A673 (cell line): ENCODE measurements at regions not wholly inside any gene's neighbourhood (a gene's known extent, or its start where the extent isn't known, plus 50 kb on each side); places are given as distances from the start of the nearest gene placed in this dataset.

Source experiments
- BruUV-seq: library from RNA; stranded (reverse); fragments of 400-500 nt; replicated peaks from 2 replicates; lab custom pipeline; 2021; lab: Mats Ljungman, UMichigan
- CTCF ChIA-PET: fragments of 300-600 bp; sonication (Branson Sonifier 250); formaldehyde crosslinking; loops from one replicate; lab custom pipeline; 2022; ENCODE audit warnings: antibody characterized with exemption; lab: Charles Lee
- POLR2A ChIA-PET: fragments of 300-600 bp; sonication (Branson Sonifier 250); formaldehyde crosslinking; loops from one replicate; lab custom pipeline; 2022; ENCODE audit warnings: antibody characterized with exemption; ENCODE audit not compliant: low non-redundant PET; lab: Charles Lee
- DNase-seq: peaks from one replicate; pipeline ENCODE4 v3.0.0-alpha.2; 2015; ENCODE audit warnings: low spot score
- H3K27ac ChIP-seq: fragments of 200-600 bp; sonication (generic); 2 replicates; pipeline ENCODE4 v1.5.1; 2016; ENCODE audit warnings: mixed run types, low read depth, mild to moderate bottlenecking, mixed read lengths, antibody characterized with exemption, low read length; ENCODE audit not compliant: poor library complexity, severe bottlenecking
- H3K27me3 ChIP-seq: fragments of 200-600 bp; sonication (generic); replicated peaks from 2 replicates; pipeline ENCODE4 v1.6.1; 2017; ENCODE audit warnings: mixed run types, low read depth, mild to moderate bottlenecking, mixed read lengths, antibody characterized with exemption, low read length; ENCODE audit not compliant: insufficient read depth, poor library complexity
- H3K36me3 ChIP-seq: fragments of 200-600 bp; sonication (generic); 2 replicates; pipeline ENCODE4 v1.6.1; 2016; ENCODE audit warnings: mixed run types, mild to moderate bottlenecking, mixed read lengths, antibody characterized with exemption, low read length; ENCODE audit not compliant: insufficient read depth, poor library complexity, severe bottlenecking
- H3K4me1 ChIP-seq: fragments of 200-600 bp; sonication (generic); 2 replicates; pipeline ENCODE4 v1.6.1; 2017; ENCODE audit warnings: mixed run types, mild to moderate bottlenecking, mixed read lengths, antibody characterized with exemption, low read length; ENCODE audit not compliant: insufficient read depth, poor library complexity, severe bottlenecking
- H3K4me3 ChIP-seq: fragments of 200-600 bp; sonication (generic); 2 replicates; pipeline ENCODE4 v1.5.1; 2016; ENCODE audit warnings: low read depth, mixed run types, mild to moderate bottlenecking, mixed read lengths, low read length; ENCODE audit not compliant: poor library complexity, severe bottlenecking
- H3K9me3 ChIP-seq: fragments of 200-600 bp; sonication (generic); 2 replicates; pipeline ENCODE4 v1.6.1; 2016; ENCODE audit warnings: mixed run types, low read depth, mild to moderate bottlenecking, mixed read lengths, antibody characterized with exemption, low read length; ENCODE audit not compliant: poor library complexity, severe bottlenecking
- CTCF ChIP-seq: fragments of 300-800, 200-600 bp; sonication (generic); conservative IDR thresholded peaks from 2 replicates; pipeline ENCODE4 v1.5.1; 2017; ENCODE audit warnings: low read depth, mild to moderate bottlenecking, antibody characterized with exemption, low read length, moderate library complexity, mixed read lengths
- EZH2 ChIP-seq: fragments of 200-600 bp; sonication (generic); IDR thresholded peaks from 2 replicates; pipeline ENCODE4 v1.6.1; 2017; ENCODE audit warnings: borderline replicate concordance, low read depth, mild to moderate bottlenecking, mixed read lengths, antibody characterized with exemption, low read length; ENCODE audit not compliant: poor library complexity, severe bottlenecking
- intact Hi-C: fragments of 100-400 bp; cut with micrococcal nuclease; formaldehyde crosslinking; loops from one replicate; pipeline ENCODE4 v1.10.0; 2022; ENCODE audit not compliant: unreplicated experiment

GRCh38 chrX:39437670-39438441, 636.6 kb downstream of the MID1IP1 start:
- H3K27me3 ChIP-seq = no peaks in the 10 kb centered on the region
- no peaks in the 10 kb centered on the region for H3K9me3 ChIP-seq
- ChIA-PET POLR2A (no interaction called here), CTCF (interaction anchor here (0.7 kb wide), 1 partner anchor 1358 kb away, joined by 3 read pairs; no protein-coding TSS in a partner anchor)
- H3K4me1 ChIP-seq = no peaks in the 10 kb centered on the region
- BruUV-seq = no TSS peak
- H3K36me3 ChIP-seq = no peaks in the 10 kb centered on the region
- no peak overlapping the region for H3K4me3 ChIP-seq
- DNase-seq = no peak
- TF ChIP-seq EZH2 (no peak), CTCF (no peak)
- H3K27ac ChIP-seq = no peak overlapping the region
- intact Hi-C loops = no loop called here

GRCh38 chrX:39438603-39439602, 637.6 kb downstream of the MID1IP1 start:
- no peak for DNase-seq
- no peaks in the 10 kb centered on the region for H3K4me1 ChIP-seq
- ChIA-PET POLR2A (no interaction called here), CTCF (no interaction called here)
- peak; percentile 44 for TF ChIP-seq CTCF
- no peak for TF ChIP-seq EZH2
- intact Hi-C loops = no loop called here
- no peaks in the 10 kb centered on the region for H3K27me3 ChIP-seq
- no peaks in the 10 kb centered on the region for H3K36me3 ChIP-seq
- BruUV-seq = no TSS peak
- no peak overlapping the region for H3K4me3 ChIP-seq
- H3K9me3 ChIP-seq = no peaks in the 10 kb centered on the region
- H3K27ac ChIP-seq = no peak overlapping the region

GRCh38 chrX:39439906-39440798, 638.9 kb downstream of the MID1IP1 start:
- Histone ChIP-seq H3K27me3 (no peaks in the 10 kb centered on the region), H3K4me3 (no peak overlapping the region), H3K36me3 (no peaks in the 10 kb centered on the region), H3K27ac (no peak overlapping the region), H3K9me3 (no peaks in the 10 kb centered on the region), H3K4me1 (no peaks in the 10 kb centered on the region)
- POLR2A ChIA-PET = no interaction called here
- DNase-seq = no peak
- intact Hi-C loops = no loop called here
- BruUV-seq = no TSS peak
- TF ChIP-seq EZH2 (no peak), CTCF (no peak)
- CTCF ChIA-PET = no interaction called here
